ENCODE measurements at regions not wholly inside any gene's neighbourhood (a gene's known extent, or its start where the extent isn't known, plus 50 kb on each side); places are given as distances from the start of the nearest gene placed in this dataset.

DNA sequence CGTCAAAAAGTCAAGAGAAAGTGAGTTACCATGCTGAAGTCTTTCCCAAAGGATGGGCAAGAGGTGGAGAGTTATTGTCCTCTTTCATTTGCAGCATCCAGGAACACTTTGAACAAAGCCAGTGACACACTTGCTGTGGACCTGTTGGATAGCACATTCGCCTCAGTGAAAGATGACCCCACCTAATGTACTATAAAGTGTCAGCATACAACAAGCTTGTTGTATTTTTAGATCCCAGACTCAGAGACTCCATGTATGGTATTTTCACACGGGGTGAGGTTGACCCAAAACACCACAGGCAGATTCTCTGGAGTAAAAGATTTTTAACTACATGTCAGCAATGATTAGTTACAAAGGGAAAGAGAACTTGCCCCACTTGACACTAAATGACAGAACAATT, 273.8 kb downstream of the PTBP2 start:
- TF ChIP-seq, protein P1, sequence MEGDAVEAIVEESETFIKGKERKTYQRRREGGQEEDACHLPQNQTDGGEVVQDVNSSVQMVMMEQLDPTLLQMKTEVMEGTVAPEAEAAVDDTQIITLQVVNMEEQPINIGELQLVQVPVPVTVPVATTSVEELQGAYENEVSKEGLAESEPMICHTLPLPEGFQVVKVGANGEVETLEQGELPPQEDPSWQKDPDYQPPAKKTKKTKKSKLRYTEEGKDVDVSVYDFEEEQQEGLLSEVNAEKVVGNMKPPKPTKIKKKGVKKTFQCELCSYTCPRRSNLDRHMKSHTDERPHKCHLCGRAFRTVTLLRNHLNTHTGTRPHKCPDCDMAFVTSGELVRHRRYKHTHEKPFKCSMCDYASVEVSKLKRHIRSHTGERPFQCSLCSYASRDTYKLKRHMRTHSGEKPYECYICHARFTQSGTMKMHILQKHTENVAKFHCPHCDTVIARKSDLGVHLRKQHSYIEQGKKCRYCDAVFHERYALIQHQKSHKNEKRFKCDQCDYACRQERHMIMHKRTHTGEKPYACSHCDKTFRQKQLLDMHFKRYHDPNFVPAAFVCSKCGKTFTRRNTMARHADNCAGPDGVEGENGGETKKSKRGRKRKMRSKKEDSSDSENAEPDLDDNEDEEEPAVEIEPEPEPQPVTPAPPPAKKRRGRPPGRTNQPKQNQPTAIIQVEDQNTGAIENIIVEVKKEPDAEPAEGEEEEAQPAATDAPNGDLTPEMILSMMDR (IDR thresholded peaks at IDR 0.05; ENCODE audit: low read depth, low read length): no peak
- DNase-seq (ENCODE audit: low read depth in 1 of 2, low spot score in 1 of 2): peak in 1 of 2 donors; percentile 57

GRCh38 chr1:96996001-96996400, 274.4 kb downstream of the PTBP2 start:
- Histone ChIP-seq H3K36me3 (no peaks in the 10 kb centered on the region), H3K4me3 (no peak overlapping the region), H3K4me1 (ENCODE audit: low read depth) (peaks cover 50% of the 10 kb centered on the region), H3K27me3 (no peaks in the 10 kb centered on the region), H3K27ac (peak overlapping the region; percentile 92), H3K9me3 (ENCODE audit: low read depth) (no peaks in the 10 kb centered on the region)
- no peak for DNase-seq (ENCODE audit: low read depth in 1 of 2, low spot score in 1 of 2)
- TF ChIP-seq, protein P1 (IDR thresholded peaks at IDR 0.05; ENCODE audit: low read depth, low read length): no peak

More for the DNA sequence above, 273.8 kb downstream of the PTBP2 start:
- peak overlapping the region; percentile 92 for H3K27ac ChIP-seq
- no peak overlapping the region for H3K4me3 ChIP-seq
- H3K27me3 ChIP-seq: no peaks in the 10 kb centered on the region
- H3K36me3 ChIP-seq: no peaks in the 10 kb centered on the region
- H3K4me1 ChIP-seq (ENCODE audit: low read depth): peaks cover 56% of the 10 kb centered on the region
- H3K9me3 ChIP-seq (ENCODE audit: low read depth): no peaks in the 10 kb centered on the region

- TF ChIP-seq, protein P1 (IDR thresholded peaks at IDR 0.05; ENCODE audit: low read depth, low read length): no peak
- Histone ChIP-seq H3K4me3 (no peak overlapping the region), H3K4me1 (ENCODE audit: low read depth) (peaks cover 43% of the 10 kb centered on the region), H3K27ac (peak overlapping the region; percentile 92), H3K36me3 (no peaks in the 10 kb centered on the region), H3K9me3 (ENCODE audit: low read depth) (no peaks in the 10 kb centered on the region), H3K27me3 (no peaks in the 10 kb centered on the region)
- DNase-seq (ENCODE audit: low read depth in 1 of 2, low spot score in 1 of 2): peak in 1 of 2 donors; percentile 55
Observed at GRCh38 chr1:96997717-96998116, 276.1 kb downstream of the PTBP2 start.

DNA sequence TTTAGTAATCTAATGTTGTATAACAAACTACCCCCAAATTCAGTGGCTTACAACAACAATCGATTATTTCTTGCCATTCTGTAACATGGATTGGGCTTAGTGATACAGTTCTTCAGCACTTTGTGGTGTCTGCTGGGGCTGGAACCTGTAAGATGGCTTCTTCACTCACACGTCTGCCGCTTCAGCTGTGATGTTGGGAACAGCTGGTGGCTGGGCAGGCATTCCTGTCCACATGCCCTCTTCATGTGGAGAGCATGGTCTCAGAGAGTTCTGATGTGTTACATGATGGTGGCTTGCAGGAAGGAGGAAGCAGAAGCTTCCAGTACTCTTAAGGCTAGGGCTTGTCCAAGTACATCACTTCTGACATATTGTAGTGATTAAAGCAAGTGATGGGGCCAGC, 276.9 kb downstream of the PTBP2 start:
- Histone ChIP-seq H3K36me3 (no peaks in the 10 kb centered on the region), H3K27ac (peak overlapping the region; percentile 92), H3K9me3 (ENCODE audit: low read depth) (no peaks in the 10 kb centered on the region), H3K27me3 (no peaks in the 10 kb centered on the region), H3K4me3 (no peak overlapping the region), H3K4me1 (ENCODE audit: low read depth) (peaks cover 43% of the 10 kb centered on the region)
- TF ChIP-seq, protein P1 (IDR thresholded peaks at IDR 0.05; ENCODE audit: low read depth, low read length): no peak
- no peak for DNase-seq (ENCODE audit: low read depth in 1 of 2, low spot score in 1 of 2)

DNA sequence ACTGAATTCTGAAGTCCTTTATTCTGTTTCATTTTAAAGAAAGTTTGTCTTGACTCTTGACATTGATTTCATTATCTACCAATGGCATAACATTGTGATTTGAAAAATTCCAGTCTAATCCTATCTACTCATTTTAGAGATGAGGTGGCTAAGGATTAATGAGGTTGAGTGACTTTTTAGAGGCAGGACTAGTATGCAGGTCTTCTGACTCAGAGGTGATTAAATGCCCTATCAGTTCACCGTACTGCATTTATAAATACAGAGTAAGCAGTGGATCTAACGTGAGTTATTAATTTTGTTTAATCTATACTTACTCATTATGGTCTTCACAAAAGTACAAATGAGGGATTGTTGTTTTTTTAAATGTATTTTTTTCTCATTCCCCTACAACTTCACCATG, 277.6 kb downstream of the PTBP2 start:
- TF ChIP-seq, protein P1 (IDR thresholded peaks at IDR 0.05; ENCODE audit: low read depth, low read length): no peak
- Histone ChIP-seq H3K27me3 (no peaks in the 10 kb centered on the region), H3K27ac (no peak overlapping the region), H3K4me3 (no peak overlapping the region), H3K9me3 (ENCODE audit: low read depth) (no peaks in the 10 kb centered on the region), H3K36me3 (no peaks in the 10 kb centered on the region), H3K4me1 (ENCODE audit: low read depth) (peaks cover 43% of the 10 kb centered on the region)
- DNase-seq (ENCODE audit: low read depth in 1 of 2, low spot score in 1 of 2): no peak

DNA sequence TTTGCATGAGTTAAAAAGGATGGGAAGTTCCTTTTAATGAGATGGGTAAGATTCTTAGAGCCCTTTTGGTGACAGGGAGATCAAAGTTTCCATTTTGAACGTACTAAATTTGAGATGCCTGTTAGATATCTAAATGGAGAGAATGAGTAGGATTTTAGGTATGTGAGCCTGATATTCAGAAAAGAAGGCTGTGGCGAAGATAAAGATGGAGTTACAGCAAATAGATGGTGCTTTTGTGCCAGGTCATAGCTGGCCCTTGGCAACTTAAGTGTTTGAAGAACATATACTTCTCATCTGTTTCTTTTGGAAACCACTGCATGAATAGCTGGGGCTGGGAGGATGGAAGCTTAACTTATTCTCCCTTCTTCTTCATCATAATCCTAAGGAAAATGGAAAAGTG, 282.5 kb downstream of the PTBP2 start:
- no peak overlapping the region for H3K27ac ChIP-seq
- no peaks in the 10 kb centered on the region for H3K9me3 ChIP-seq (ENCODE audit: low read depth)
- TF ChIP-seq, protein P1 (IDR thresholded peaks at IDR 0.05; ENCODE audit: low read depth, low read length): no peak
- DNase-seq (ENCODE audit: low read depth in 1 of 2, low spot score in 1 of 2): peak in 1 of 2 donors; percentile 27
- no peaks in the 10 kb centered on the region for H3K36me3 ChIP-seq
- no peak overlapping the region for H3K4me3 ChIP-seq
- no peaks in the 10 kb centered on the region for H3K27me3 ChIP-seq
- no peaks in the 10 kb centered on the region for H3K4me1 ChIP-seq (ENCODE audit: low read depth)
